ENCODE measurements at regions not wholly inside any gene's neighbourhood (a gene's known extent, or its start where the extent isn't known, plus 50 kb on each side); places are given as distances from the start of the nearest gene placed in this dataset.

DNA sequence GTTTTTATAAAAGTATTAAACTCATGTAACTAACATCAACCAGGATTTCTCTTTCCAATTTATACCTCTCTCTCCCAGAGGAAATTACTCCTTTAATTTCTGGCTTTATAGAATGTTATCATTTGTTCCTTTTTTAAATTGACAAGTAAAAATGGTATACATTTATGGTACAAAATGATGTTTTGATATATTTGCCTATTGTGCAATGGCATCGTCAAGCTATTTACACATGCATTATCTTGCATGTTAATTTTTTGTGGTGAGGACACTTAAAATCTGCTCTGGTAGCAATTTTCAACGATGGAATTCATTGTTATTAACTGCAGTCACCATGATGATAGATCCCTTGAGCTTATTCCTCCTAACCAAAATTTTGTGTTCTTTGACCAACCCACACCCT, 149.0 kb upstream of the NAV3 start:
- TF ChIP-seq, protein P1, sequence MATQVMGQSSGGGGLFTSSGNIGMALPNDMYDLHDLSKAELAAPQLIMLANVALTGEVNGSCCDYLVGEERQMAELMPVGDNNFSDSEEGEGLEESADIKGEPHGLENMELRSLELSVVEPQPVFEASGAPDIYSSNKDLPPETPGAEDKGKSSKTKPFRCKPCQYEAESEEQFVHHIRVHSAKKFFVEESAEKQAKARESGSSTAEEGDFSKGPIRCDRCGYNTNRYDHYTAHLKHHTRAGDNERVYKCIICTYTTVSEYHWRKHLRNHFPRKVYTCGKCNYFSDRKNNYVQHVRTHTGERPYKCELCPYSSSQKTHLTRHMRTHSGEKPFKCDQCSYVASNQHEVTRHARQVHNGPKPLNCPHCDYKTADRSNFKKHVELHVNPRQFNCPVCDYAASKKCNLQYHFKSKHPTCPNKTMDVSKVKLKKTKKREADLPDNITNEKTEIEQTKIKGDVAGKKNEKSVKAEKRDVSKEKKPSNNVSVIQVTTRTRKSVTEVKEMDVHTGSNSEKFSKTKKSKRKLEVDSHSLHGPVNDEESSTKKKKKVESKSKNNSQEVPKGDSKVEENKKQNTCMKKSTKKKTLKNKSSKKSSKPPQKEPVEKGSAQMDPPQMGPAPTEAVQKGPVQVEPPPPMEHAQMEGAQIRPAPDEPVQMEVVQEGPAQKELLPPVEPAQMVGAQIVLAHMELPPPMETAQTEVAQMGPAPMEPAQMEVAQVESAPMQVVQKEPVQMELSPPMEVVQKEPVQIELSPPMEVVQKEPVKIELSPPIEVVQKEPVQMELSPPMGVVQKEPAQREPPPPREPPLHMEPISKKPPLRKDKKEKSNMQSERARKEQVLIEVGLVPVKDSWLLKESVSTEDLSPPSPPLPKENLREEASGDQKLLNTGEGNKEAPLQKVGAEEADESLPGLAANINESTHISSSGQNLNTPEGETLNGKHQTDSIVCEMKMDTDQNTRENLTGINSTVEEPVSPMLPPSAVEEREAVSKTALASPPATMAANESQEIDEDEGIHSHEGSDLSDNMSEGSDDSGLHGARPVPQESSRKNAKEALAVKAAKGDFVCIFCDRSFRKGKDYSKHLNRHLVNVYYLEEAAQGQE (IDR thresholded peaks at IDR 0.05; ENCODE audit: insufficient read depth in 1 of 2, low read depth in 2 of 2, low read length in 1 of 2) = no peak
- TF ChIP-seq, protein P2, sequence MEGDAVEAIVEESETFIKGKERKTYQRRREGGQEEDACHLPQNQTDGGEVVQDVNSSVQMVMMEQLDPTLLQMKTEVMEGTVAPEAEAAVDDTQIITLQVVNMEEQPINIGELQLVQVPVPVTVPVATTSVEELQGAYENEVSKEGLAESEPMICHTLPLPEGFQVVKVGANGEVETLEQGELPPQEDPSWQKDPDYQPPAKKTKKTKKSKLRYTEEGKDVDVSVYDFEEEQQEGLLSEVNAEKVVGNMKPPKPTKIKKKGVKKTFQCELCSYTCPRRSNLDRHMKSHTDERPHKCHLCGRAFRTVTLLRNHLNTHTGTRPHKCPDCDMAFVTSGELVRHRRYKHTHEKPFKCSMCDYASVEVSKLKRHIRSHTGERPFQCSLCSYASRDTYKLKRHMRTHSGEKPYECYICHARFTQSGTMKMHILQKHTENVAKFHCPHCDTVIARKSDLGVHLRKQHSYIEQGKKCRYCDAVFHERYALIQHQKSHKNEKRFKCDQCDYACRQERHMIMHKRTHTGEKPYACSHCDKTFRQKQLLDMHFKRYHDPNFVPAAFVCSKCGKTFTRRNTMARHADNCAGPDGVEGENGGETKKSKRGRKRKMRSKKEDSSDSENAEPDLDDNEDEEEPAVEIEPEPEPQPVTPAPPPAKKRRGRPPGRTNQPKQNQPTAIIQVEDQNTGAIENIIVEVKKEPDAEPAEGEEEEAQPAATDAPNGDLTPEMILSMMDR (IDR thresholded peaks at IDR 0.05) = no peak
- no peak for TF ChIP-seq TCF7L2 (IDR thresholded peaks at IDR 0.05; ENCODE audit: low read depth, low read length)

Data from Panc1 (cell line).